CD4-positive, alpha-beta T cell treated with Interleukin-17A for 4 hours (primary cell): ENCODE measurements at regions not wholly inside any gene's neighbourhood (a gene's known extent, or its start where the extent isn't known, plus 50 kb on each side); places are given as distances from the start of the nearest gene placed in this dataset.
"Not testable (repeated sequence)": the region's sequence is repeated elsewhere in the genome, so short reads cannot be mapped to it uniquely, and the experiment has no call there.

Experiments used
- DNase-seq: peaks from one replicate; pipeline ENCODE4 v3.0.0-alpha.2; 2020; ENCODE audit warnings: mixed read lengths

GRCh38 chr2:106249157-106249828, 55.2 kb upstream of the UXS1 start:
- not testable (repeated sequence) for DNase-seq

- DNase-seq: not testable (repeated sequence)
Measured at GRCh38 chr2:106248548-106249151, 54.5 kb upstream of the UXS1 start.
